K562 (cell line): ENCODE measurements at regions not wholly inside any gene's neighbourhood (a gene's known extent, or its start where the extent isn't known, plus 50 kb on each side); places are given as distances from the start of the nearest gene placed in this dataset.

ENCODE experiments used
- ATAC-seq: fragments of 200-7000 bp; cut with Tn5 transposase; 3 replicates; pipeline ENCODE4 v1.9.1; 2020; ENCODE audit warnings: moderate library complexity
- BruUV-seq: library from RNA; stranded (reverse); fragments of 400-500 nt; replicated peaks from 2 replicates; lab custom pipeline; 2021; lab: Mats Ljungman, UMichigan
- CTCF ChIA-PET: fragments of 300-600 bp; formaldehyde crosslinking; extraction: SDS; loops from one replicate; lab custom pipeline; 2021; ENCODE audit warnings: low intra/inter-chr PET ratio; lab: Yijun Ruan, JAX
- POLR2A ChIA-PET: fragments of 300-600, 350-650 bp; sonication (Branson Sonifier 250); formaldehyde crosslinking; extraction: SDS; loops from one replicate; lab custom pipeline; 2021; ENCODE audit warnings: antibody characterized with exemption, inconsistent platforms; lab: Yijun Ruan, JAX
- DNase-seq, 4 experiments: peaks; one replicate each; pipeline versions ENCODE4 v3.0.0 to v3.0.0-alpha.2; 2011 to 2018; ENCODE audit warnings: low spot score in 3 of 4, mixed read lengths in 3 of 4; ENCODE audit errors: extremely low read depth in 1 of 4
- FAIRE-seq: peaks from 2 replicates; lab custom pipeline; 2011; peaks lifted over from hg19 to GRCh38; lab: Jason Lieb, UNC
- H2AFZ ChIP-seq: 2 replicates; pipeline ENCODE4 v1.6.0; 2011; ENCODE audit warnings: low read depth, low read length, control low read depth, inconsistent platforms
- H3K27ac ChIP-seq: fragments of 200-600 bp; 3 replicates; pipeline ENCODE4 v1.8.0; 2011; ENCODE audit warnings: low read depth, mild to moderate bottlenecking, control low read depth, inconsistent platforms, low read length, moderate library complexity, mixed read lengths; ENCODE audit errors: extremely low read depth
- H3K27me3 ChIP-seq, 2 experiments: fragments of 300-600 bp in 1 of 2; 2 replicates in 1 of 2; 3 replicates in 1 of 2; pipeline versions ENCODE4 v1.6.0 to v1.8.0; 2011; ENCODE audit warnings: inconsistent platforms in 2 of 2, low read length in 2 of 2, mild to moderate bottlenecking in 1 of 2, mixed read lengths in 1 of 2, moderate library complexity in 1 of 2; ENCODE audit not compliant: control insufficient read depth in 2 of 2, insufficient read depth in 2 of 2
- H3K36me3 ChIP-seq: fragments of 300-600 bp; 3 replicates; pipeline ENCODE4 v1.8.0; 2011; ENCODE audit warnings: mild to moderate bottlenecking, low read length, inconsistent platforms; ENCODE audit not compliant: control insufficient read depth, insufficient read depth
- H3K4me1 ChIP-seq, 2 experiments: fragments of 200-600 bp in 1 of 2; replicated peaks in 1 of 2; 2 replicates in 1 of 2; 3 replicates in 1 of 2; pipeline versions ENCODE4 v1.5.1 to v1.8.0; 2011; ENCODE audit warnings: inconsistent platforms in 2 of 2, low read length in 2 of 2, mild to moderate bottlenecking in 1 of 2, mixed read lengths in 1 of 2, moderate library complexity in 1 of 2; ENCODE audit not compliant: control insufficient read depth in 2 of 2, insufficient read depth in 2 of 2
- H3K4me2 ChIP-seq: 2 replicates; pipeline ENCODE4 v1.6.1; 2011; ENCODE audit warnings: low read length, control low read depth, inconsistent platforms, mixed read lengths; ENCODE audit not compliant: insufficient read depth
- H3K4me3 ChIP-seq: fragments of 200-600 bp; sonication (generic), shearing (Covaris generic); 2 replicates; pipeline ENCODE4 v1.5.1; 2016; ENCODE audit warnings: control low read depth, inconsistent platforms
- H3K79me2 ChIP-seq: fragments of 200-600 bp; 3 replicates; pipeline ENCODE4 v1.8.0; 2011; ENCODE audit warnings: low read length, inconsistent platforms; ENCODE audit not compliant: control insufficient read depth, insufficient read depth
- H3K9ac ChIP-seq, 2 experiments: 2 replicates each; pipeline versions ENCODE4 v1.6.0 to v1.6.1; 2011; ENCODE audit warnings: low read depth in 2 of 2, low read length in 2 of 2, control low read depth in 1 of 2, inconsistent platforms in 1 of 2, mild to moderate bottlenecking in 1 of 2, mixed read lengths in 1 of 2; ENCODE audit not compliant: insufficient read depth in 1 of 2
- H3K9me1 ChIP-seq: one replicate; pipeline ENCODE4 v1.6.0; 2011; ENCODE audit warnings: inconsistent platforms, mild to moderate bottlenecking, low read length, moderate library complexity; ENCODE audit not compliant: control insufficient read depth, insufficient read depth
- H3K9me3 ChIP-seq: replicated peaks from 2 replicates; pipeline ENCODE4 v1.5.1; 2011; ENCODE audit warnings: low read depth, low read length, inconsistent platforms; ENCODE audit not compliant: control insufficient read depth, insufficient read depth
- H4K20me1 ChIP-seq: replicated peaks from 2 replicates; pipeline ENCODE4 v1.6.1; 2011; ENCODE audit warnings: low read length, inconsistent platforms, mixed read lengths; ENCODE audit not compliant: control insufficient read depth, insufficient read depth
- ERF ChIP-seq: fragments of 450-650 bp; formaldehyde crosslinking; IDR thresholded peaks from 2 replicates; pipeline ENCODE4 v1.4.0; 2020; ENCODE audit warnings: mild to moderate bottlenecking, mixed read lengths
- FOXM1 ChIP-seq, 2 experiments: fragments of 450-650 bp in 1 of 2; sonication (generic) in 1 of 2; formaldehyde crosslinking in 1 of 2; IDR thresholded peaks; 2 replicates each; pipeline versions ENCODE4 v1.6.1 to v1.9.0; 2017 to 2022; ENCODE audit warnings: low read depth in 2 of 2, mild to moderate bottlenecking in 2 of 2, missing genetic modification reagents in 1 of 2, moderate library complexity in 1 of 2
- HMG20A ChIP-seq: fragments of 450-650 bp; formaldehyde crosslinking; conservative IDR thresholded peaks from 2 replicates; pipeline ENCODE4 v1.4.0; 2020; ENCODE audit warnings: mild to moderate bottlenecking, mixed read lengths
- ILK ChIP-seq: fragments of 450-650 bp; IDR thresholded peaks from 2 replicates; pipeline ENCODE4 v1.6.1; 2016; ENCODE audit warnings: missing genetic modification characterization, low read depth, mild to moderate bottlenecking, missing compliant biosample characterization, moderate library complexity, borderline replicate concordance
- PTBP1 ChIP-seq: fragments of 200-400 bp; formaldehyde crosslinking; IDR thresholded peaks from 2 replicates; pipeline ENCODE4 v1.6.1; 2017; ENCODE audit warnings: low read depth, low read length
- SAFB ChIP-seq: fragments of 200-400 bp; formaldehyde crosslinking; IDR thresholded peaks from 2 replicates; pipeline ENCODE4 v1.6.1; 2017; ENCODE audit warnings: low read depth, low read length, borderline replicate concordance
- SIRT6 ChIP-seq: IDR thresholded peaks from one replicate; pipeline ENCODE4 v1.6.1; 2012; ENCODE audit warnings: low read depth, mild to moderate bottlenecking, control low read depth, inconsistent platforms, low read length, moderate library complexity
- WGBS: fragments of 100-300 bp; shearing (Covaris generic); methylation state at CpG from one replicate; pipeline ENCODE4 v1.1.6; 2016; ENCODE audit warnings: low coverage, mixed read lengths; ENCODE audit not compliant: insufficient coverage; ENCODE audit errors: missing lambda C conversion rate; 5-methylcytosine and 5-hydroxymethylcytosine counted together
- in situ Hi-C: fragments of 300-500 bp; cut with MboI; formaldehyde crosslinking; loops from 4 replicates; pipeline ENCODE4 v1.15.0; 2018; ENCODE audit warnings: inconsistent platforms, mixed read lengths
- intact Hi-C: fragments of 100-400 bp; cut with micrococcal nuclease; formaldehyde crosslinking; loops from 2 replicates; pipeline ENCODE4 v1.14.2; 2022
- TF ChIP-seq, protein P1 (sequence below): fragments of 450-650 bp; formaldehyde crosslinking; IDR thresholded peaks from 2 replicates; pipeline ENCODE4 v1.4.0; 2022; ENCODE audit warnings: missing genetic modification characterization
- TF ChIP-seq, protein P2 (sequence below): sonication (generic); formaldehyde crosslinking; IDR thresholded peaks from 2 replicates; pipeline ENCODE4 v1.9.0; 2022; ENCODE audit warnings: mild to moderate bottlenecking, missing genetic modification reagents
- TF ChIP-seq, protein P3 (sequence below): fragments of 450-650 bp; IDR thresholded peaks from 2 replicates; pipeline ENCODE4 v1.6.1; 2016; ENCODE audit warnings: missing biosample characterization, missing genetic modification characterization
- TF ChIP-seq, protein P4 (sequence below), 2 experiments: fragments of 450-650 bp; conservative IDR thresholded peaks; 2 replicates each; pipeline ENCODE4 v1.6.1; 2017; ENCODE audit warnings: mild to moderate bottlenecking in 2 of 2, moderate library complexity in 2 of 2
- TF ChIP-seq, protein P5 (sequence below): fragments of 450-650 bp; IDR thresholded peaks from 2 replicates; pipeline ENCODE4 v1.6.1; 2017; ENCODE audit warnings: antibody characterized with exemption, mild to moderate bottlenecking

DNA sequence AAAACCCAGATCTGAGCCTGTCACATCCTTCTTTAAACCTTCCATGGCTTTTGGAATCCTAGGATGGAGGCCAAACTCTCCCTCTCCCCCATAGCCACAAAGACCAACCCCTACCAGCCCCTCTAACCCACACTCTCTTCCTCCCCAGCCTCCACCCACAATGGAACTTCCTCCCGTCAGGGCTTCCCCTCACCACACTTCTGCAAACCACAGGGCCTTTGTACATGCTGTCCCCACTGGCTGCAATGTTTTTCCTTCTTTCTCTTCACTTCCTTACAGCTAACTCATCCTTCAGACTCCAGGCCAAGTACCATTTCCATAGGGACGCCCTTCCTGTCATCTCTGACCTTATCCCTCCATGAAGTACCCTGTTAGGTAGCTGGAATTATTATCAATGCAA is 393.5 kb downstream of the MN1 start (continued):
- TF ChIP-seq SIRT6 (no peak), SAFB (no peak), FOXM1 (IDR thresholded peaks at IDR 0.05; ENCODE audit: low read depth) (no peak), FOXM1 (CRISPR knock-in tag; IDR thresholded peaks at IDR 0.05; ENCODE audit: low read depth) (no peak), ERF (no peak), PTBP1 (no peak)
- TF ChIP-seq, protein P1, sequence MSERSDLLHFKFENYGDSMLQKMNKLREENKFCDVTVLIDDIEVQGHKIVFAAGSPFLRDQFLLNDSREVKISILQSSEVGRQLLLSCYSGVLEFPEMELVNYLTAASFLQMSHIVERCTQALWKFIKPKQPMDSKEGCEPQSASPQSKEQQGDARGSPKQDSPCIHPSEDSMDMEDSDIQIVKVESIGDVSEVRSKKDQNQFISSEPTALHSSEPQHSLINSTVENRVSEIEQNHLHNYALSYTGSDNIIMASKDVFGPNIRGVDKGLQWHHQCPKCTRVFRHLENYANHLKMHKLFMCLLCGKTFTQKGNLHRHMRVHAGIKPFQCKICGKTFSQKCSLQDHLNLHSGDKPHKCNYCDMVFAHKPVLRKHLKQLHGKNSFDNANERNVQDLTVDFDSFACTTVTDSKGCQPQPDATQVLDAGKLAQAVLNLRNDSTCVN: no peak
- TF ChIP-seq, protein P2, sequence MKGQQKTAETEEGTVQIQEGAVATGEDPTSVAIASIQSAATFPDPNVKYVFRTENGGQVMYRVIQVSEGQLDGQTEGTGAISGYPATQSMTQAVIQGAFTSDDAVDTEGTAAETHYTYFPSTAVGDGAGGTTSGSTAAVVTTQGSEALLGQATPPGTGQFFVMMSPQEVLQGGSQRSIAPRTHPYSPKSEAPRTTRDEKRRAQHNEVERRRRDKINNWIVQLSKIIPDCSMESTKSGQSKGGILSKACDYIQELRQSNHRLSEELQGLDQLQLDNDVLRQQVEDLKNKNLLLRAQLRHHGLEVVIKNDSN (CRISPR knock-in tag): no peak

DNA sequence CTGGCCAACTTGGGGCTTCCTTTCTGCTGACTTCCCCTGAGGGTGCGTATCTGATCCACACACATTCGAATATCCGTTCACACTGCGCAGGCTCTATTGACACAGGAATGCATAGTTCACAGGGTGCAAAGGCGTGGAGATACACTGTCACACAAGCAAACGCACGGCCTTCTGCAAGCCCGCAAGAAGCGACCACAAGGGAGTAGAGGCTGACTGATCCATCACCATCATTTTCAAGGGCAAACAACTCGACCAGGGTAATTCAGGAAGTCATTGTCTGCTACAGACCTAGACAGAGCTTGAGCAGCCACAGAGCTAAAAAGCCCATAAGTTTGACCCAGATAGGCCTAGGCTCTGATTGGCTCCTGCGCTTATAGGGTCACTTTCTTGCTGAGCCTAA is 392.3 kb downstream of the MN1 start:
- ChIA-PET CTCF (no interaction called here), POLR2A (no interaction called here)
- H2AFZ ChIP-seq: no peak overlapping the region
- H3K4me2 ChIP-seq: no peak overlapping the region
- BruUV-seq: no TSS peak
- DNase-seq: no peak
- no peaks in the 10 kb centered on the region for H3K79me2 ChIP-seq
- no peaks in the 10 kb centered on the region for H3K9me3 ChIP-seq
- WGBS: under 1% methylated on average over 11 of the region's 11 CpGs
- in situ Hi-C loops (loop anchor here (25.0 kb wide), 2 partner anchors 403 to 603 kb away; partner anchors contain the start of gene MN1), intact Hi-C loops (loop anchor here (10.0 kb wide), 1 partner anchor 396 kb away; the partner anchor contains the start of gene MN1)
- no peak overlapping the region for H3K4me3 ChIP-seq
- H3K9ac ChIP-seq: no peak overlapping the region
- H4K20me1 ChIP-seq: no peaks in the 10 kb centered on the region
- no peak for FAIRE-seq
- H3K9me1 ChIP-seq: no peaks in the 10 kb centered on the region
- H3K27ac ChIP-seq: no peak overlapping the region
- H3K4me1 ChIP-seq: no peaks in the 10 kb centered on the region
- no peaks in the 10 kb centered on the region for H3K36me3 ChIP-seq
- ATAC-seq: no peak
- peaks cover 0 to 7% of the 10 kb centered on the region in 2 experiments; a peak in 2 of 5 replicates for H3K27me3 ChIP-seq
- TF ChIP-seq, protein P3, sequence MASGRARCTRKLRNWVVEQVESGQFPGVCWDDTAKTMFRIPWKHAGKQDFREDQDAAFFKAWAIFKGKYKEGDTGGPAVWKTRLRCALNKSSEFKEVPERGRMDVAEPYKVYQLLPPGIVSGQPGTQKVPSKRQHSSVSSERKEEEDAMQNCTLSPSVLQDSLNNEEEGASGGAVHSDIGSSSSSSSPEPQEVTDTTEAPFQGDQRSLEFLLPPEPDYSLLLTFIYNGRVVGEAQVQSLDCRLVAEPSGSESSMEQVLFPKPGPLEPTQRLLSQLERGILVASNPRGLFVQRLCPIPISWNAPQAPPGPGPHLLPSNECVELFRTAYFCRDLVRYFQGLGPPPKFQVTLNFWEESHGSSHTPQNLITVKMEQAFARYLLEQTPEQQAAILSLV: no peak
- TF ChIP-seq, protein P4, sequence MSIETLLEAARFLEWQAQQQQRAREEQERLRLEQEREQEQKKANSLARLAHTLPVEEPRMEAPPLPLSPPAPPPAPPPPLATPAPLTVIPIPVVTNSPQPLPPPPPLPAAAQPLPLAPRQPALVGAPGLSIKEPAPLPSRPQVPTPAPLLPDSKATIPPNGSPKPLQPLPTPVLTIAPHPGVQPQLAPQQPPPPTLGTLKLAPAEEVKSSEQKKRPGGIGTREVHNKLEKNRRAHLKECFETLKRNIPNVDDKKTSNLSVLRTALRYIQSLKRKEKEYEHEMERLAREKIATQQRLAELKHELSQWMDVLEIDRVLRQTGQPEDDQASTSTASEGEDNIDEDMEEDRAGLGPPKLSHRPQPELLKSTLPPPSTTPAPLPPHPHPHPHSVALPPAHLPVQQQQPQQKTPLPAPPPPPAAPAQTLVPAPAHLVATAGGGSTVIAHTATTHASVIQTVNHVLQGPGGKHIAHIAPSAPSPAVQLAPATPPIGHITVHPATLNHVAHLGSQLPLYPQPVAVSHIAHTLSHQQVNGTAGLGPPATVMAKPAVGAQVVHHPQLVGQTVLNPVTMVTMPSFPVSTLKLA (conservative IDR thresholded peaks at IDR 0.05): no peak
- TF ChIP-seq ILK (tag) (no peak), HMG20A (CRISPR knock-in tag) (no peak)
- TF ChIP-seq, protein P5, sequence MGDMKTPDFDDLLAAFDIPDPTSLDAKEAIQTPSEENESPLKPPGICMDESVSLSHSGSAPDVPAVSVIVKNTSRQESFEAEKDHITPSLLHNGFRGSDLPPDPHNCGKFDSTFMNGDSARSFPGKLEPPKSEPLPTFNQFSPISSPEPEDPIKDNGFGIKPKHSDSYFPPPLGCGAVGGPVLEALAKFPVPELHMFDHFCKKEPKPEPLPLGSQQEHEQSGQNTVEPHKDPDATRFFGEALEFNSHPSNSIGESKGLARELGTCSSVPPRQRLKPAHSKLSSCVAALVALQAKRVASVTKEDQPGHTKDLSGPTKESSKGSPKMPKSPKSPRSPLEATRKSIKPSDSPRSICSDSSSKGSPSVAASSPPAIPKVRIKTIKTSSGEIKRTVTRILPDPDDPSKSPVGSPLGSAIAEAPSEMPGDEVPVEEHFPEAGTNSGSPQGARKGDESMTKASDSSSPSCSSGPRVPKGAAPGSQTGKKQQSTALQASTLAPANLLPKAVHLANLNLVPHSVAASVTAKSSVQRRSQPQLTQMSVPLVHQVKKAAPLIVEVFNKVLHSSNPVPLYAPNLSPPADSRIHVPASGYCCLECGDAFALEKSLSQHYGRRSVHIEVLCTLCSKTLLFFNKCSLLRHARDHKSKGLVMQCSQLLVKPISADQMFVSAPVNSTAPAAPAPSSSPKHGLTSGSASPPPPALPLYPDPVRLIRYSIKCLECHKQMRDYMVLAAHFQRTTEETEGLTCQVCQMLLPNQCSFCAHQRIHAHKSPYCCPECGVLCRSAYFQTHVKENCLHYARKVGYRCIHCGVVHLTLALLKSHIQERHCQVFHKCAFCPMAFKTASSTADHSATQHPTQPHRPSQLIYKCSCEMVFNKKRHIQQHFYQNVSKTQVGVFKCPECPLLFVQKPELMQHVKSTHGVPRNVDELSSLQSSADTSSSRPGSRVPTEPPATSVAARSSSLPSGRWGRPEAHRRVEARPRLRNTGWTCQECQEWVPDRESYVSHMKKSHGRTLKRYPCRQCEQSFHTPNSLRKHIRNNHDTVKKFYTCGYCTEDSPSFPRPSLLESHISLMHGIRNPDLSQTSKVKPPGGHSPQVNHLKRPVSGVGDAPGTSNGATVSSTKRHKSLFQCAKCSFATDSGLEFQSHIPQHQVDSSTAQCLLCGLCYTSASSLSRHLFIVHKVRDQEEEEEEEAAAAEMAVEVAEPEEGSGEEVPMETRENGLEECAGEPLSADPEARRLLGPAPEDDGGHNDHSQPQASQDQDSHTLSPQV: no peak
